ENCODE measurements at regions not wholly inside any gene's neighbourhood (a gene's known extent, or its start where the extent isn't known, plus 50 kb on each side); places are given as distances from the start of the nearest gene placed in this dataset.

- TF ChIP-seq ARID4B (CRISPR knock-in tag; IDR thresholded peaks at IDR 0.05; ENCODE audit: borderline replicate concordance), result no peak
- no peak for TF ChIP-seq KAT7 (CRISPR knock-in tag; IDR thresholded peaks at IDR 0.05; ENCODE audit: borderline replicate concordance)
- no peak for TF ChIP-seq CTCF (IDR thresholded peaks at IDR 0.05)
- no peak for TF ChIP-seq RORB (CRISPR knock-in tag; IDR thresholded peaks at IDR 0.05)
- TF ChIP-seq NFYB (CRISPR knock-in tag; conservative IDR thresholded peaks at IDR 0.05; ENCODE audit: low read depth), result no peak
- TF ChIP-seq MYBL2 (CRISPR knock-in tag; IDR thresholded peaks at IDR 0.05), result no peak
- no peak for TF ChIP-seq ATF3 (CRISPR knock-in tag; conservative IDR thresholded peaks at IDR 0.05)
- TF ChIP-seq IRF1 (CRISPR knock-in tag; IDR thresholded peaks at IDR 0.05), result no peak
- no peak for TF ChIP-seq USF2 (CRISPR knock-in tag; IDR thresholded peaks at IDR 0.05)
These were observed 246.5 kb upstream of the TPM1 start for GRCh38 chr15:62795700-62796695.
